ENCODE measurements at regions not wholly inside any gene's neighbourhood (a gene's known extent, or its start where the extent isn't known, plus 50 kb on each side); places are given as distances from the start of the nearest gene placed in this dataset.

GRCh38 chr11:11789735-11790369 is 51.9 kb upstream of the USP47 start:
- Histone ChIP-seq H3K27me3 (no peaks in the 10 kb centered on the region), H3K9me3 (no peaks in the 10 kb centered on the region), H3K4me3 (no peak overlapping the region), H3K4me1 (no peaks in the 10 kb centered on the region), H3K27ac (no peak overlapping the region), H3K36me3 (replicated peaks in 1 of 2; ENCODE audit: insufficient read depth in 1 of 2, low read depth in 2 of 2) (no peaks in the 10 kb centered on the region)
- TF ChIP-seq, protein P1, sequence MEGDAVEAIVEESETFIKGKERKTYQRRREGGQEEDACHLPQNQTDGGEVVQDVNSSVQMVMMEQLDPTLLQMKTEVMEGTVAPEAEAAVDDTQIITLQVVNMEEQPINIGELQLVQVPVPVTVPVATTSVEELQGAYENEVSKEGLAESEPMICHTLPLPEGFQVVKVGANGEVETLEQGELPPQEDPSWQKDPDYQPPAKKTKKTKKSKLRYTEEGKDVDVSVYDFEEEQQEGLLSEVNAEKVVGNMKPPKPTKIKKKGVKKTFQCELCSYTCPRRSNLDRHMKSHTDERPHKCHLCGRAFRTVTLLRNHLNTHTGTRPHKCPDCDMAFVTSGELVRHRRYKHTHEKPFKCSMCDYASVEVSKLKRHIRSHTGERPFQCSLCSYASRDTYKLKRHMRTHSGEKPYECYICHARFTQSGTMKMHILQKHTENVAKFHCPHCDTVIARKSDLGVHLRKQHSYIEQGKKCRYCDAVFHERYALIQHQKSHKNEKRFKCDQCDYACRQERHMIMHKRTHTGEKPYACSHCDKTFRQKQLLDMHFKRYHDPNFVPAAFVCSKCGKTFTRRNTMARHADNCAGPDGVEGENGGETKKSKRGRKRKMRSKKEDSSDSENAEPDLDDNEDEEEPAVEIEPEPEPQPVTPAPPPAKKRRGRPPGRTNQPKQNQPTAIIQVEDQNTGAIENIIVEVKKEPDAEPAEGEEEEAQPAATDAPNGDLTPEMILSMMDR (IDR thresholded peaks at IDR 0.05), result peak in 6 of 7 experiments; percentile 23 to 66 (median 44)
- TF ChIP-seq POLR2A (IDR thresholded peaks at IDR 0.05), result no peak
- 37 to 52% methylated on average over 5 of the region's 5 CpGs for WGBS, 2 donors
- DNase-seq, result peak in 2 of 4 donors; percentile 42 to 45
- no peak for ATAC-seq
- intact Hi-C loops (cut with DNase I), result loop anchor here (5.0 kb wide), 1 partner anchor 753 kb away; no protein-coding TSS in a partner anchor

DNA sequence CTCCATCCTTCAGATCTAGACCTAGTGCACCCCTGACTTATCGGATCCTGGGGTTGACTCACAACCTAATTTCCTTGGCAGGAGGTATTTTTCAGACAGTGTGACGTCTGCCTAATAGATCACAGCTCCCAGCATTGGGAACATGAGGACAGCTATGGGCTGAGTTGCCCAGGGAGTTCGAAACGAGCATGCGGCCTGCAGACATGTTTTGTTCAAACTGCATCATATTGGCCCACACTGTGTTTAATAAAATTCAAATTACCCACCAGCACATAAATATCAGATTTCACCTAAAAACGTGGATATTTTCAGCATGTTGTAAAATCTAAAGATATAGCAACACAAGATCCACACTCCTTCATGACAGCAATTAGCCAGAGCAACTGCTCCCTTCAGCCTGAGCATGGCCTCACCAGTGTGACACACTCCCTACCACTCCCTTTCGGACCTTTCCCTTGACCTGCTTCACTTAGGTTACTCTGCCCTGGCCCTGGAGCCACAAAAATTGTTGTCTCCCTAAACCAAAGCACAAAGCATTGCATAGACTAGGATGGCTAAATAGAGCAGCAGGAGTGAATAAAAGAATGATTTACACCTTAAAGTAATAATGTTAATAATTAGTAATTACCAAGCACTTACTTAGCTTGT is 53.6 kb upstream of the USP47 start:
- TF ChIP-seq, protein P1 (IDR thresholded peaks at IDR 0.05), result no peak
- no peak for TF ChIP-seq POLR2A (IDR thresholded peaks at IDR 0.05)
- intact Hi-C loops (cut with DNase I), result loop anchor here (5.0 kb wide), 1 partner anchor 751 kb away; no protein-coding TSS in a partner anchor
- no peak overlapping the region for H3K27ac ChIP-seq
- no peak overlapping the region for H3K4me3 ChIP-seq
- 36 to 40% methylated on average over 7 of the region's 7 CpGs for WGBS, 2 donors
- no peak for DNase-seq
- no peaks in the 10 kb centered on the region for H3K36me3 ChIP-seq (replicated peaks in 1 of 2; ENCODE audit: insufficient read depth in 1 of 2, low read depth in 2 of 2)
- no peaks in the 10 kb centered on the region for H3K9me3 ChIP-seq
- ATAC-seq, result no peak
- no peaks in the 10 kb centered on the region for H3K27me3 ChIP-seq
- H3K4me1 ChIP-seq, result no peaks in the 10 kb centered on the region

- Histone ChIP-seq H3K4me1 (no peaks in the 10 kb centered on the region), H3K9me3 (no peaks in the 10 kb centered on the region), H3K36me3 (replicated peaks in 1 of 2; ENCODE audit: insufficient read depth in 1 of 2, low read depth in 2 of 2) (no peaks in the 10 kb centered on the region), H3K27me3 (no peaks in the 10 kb centered on the region), H3K4me3 (no peak overlapping the region), H3K27ac (no peak overlapping the region)
- WGBS, 2 donors, result 62 to 66% methylated on average over 7 of the region's 7 CpGs
- TF ChIP-seq, protein P1 (IDR thresholded peaks at IDR 0.05), result peak; percentile 75 to 93 (median 89)
- no peak for TF ChIP-seq POLR2A (IDR thresholded peaks at IDR 0.05)
- ATAC-seq (peak; percentile 75), DNase-seq (peak; percentile 75 to 78 (median 77))
- intact Hi-C loops (cut with DNase I), result loop anchor here (5.0 kb wide), 1 partner anchor 750 kb away; no protein-coding TSS in a partner anchor
Observed at GRCh38 chr11:11787305-11788062, 54.3 kb upstream of the USP47 start.

- Histone ChIP-seq H3K4me3 (no peak overlapping the region), H3K9me3 (no peaks in the 10 kb centered on the region), H3K4me1 (no peaks in the 10 kb centered on the region), H3K36me3 (replicated peaks in 1 of 2; ENCODE audit: insufficient read depth in 1 of 2, low read depth in 2 of 2) (no peaks in the 10 kb centered on the region), H3K27me3 (no peaks in the 10 kb centered on the region), H3K27ac (no peak overlapping the region)
- WGBS, 2 donors, result 55 to 72% methylated on average over 4 of the region's 4 CpGs
- DNase-seq (no peak), ATAC-seq (no peak)
- TF ChIP-seq, protein P1 (IDR thresholded peaks at IDR 0.05), result peak in 6 of 7 experiments; percentile 13 to 37 (median 28)
- TF ChIP-seq POLR2A (IDR thresholded peaks at IDR 0.05), result no peak
- intact Hi-C loops (cut with DNase I), result loop anchor here (5.0 kb wide), 1 partner anchor 749 kb away; no protein-coding TSS in a partner anchor
Observed at GRCh38 chr11:11786771-11787170, 55.0 kb upstream of the USP47 start.
